Hepatocyte (in vitro differentiated cells): ENCODE measurements at regions not wholly inside any gene's neighbourhood (a gene's known extent, or its start where the extent isn't known, plus 50 kb on each side); places are given as distances from the start of the nearest gene placed in this dataset.

ENCODE experiments used
- DNase-seq: peaks from one replicate; pipeline ENCODE4 v3.0.0-alpha.2; 2016; ENCODE audit warnings: low spot score
- H2AFZ ChIP-seq: fragments of 200-600 bp; sonication (generic); 2 replicates; pipeline ENCODE4 v1.6.0; 2016; ENCODE audit warnings: antibody characterized with exemption, mild to moderate bottlenecking
- H3K27ac ChIP-seq: fragments of 200-600 bp; sonication (generic); 2 replicates; pipeline ENCODE4 v1.5.1; 2016; ENCODE audit warnings: mild to moderate bottlenecking
- H3K27me3 ChIP-seq: fragments of 200-600 bp; sonication (generic); 2 replicates; pipeline ENCODE4 v1.6.1; 2016
- H3K36me3 ChIP-seq: fragments of 200-600 bp; sonication (generic); replicated peaks from 2 replicates; pipeline ENCODE4 v1.5.1; 2016; ENCODE audit warnings: low read depth; ENCODE audit not compliant: insufficient read depth
- H3K4me1 ChIP-seq: fragments of 200-600 bp; sonication (generic); 2 replicates; pipeline ENCODE4 v1.5.1; 2016; ENCODE audit warnings: mild to moderate bottlenecking, moderate library complexity; ENCODE audit not compliant: insufficient read depth
- H3K4me2 ChIP-seq: fragments of 200-600 bp; sonication (generic); 2 replicates; pipeline ENCODE4 v1.6.0; 2016
- H3K4me3 ChIP-seq: fragments of 200-600 bp; sonication (generic); 2 replicates; pipeline ENCODE4 v1.5.1; 2016; ENCODE audit warnings: mild to moderate bottlenecking
- H3K79me2 ChIP-seq: fragments of 200-600 bp; sonication (generic); 2 replicates; pipeline ENCODE4 v1.6.0; 2017; ENCODE audit warnings: mild to moderate bottlenecking
- H3K9me2 ChIP-seq: fragments of 200-600 bp; sonication (generic); replicated peaks from 2 replicates; pipeline ENCODE4 v1.6.0; 2017; ENCODE audit warnings: mild to moderate bottlenecking; ENCODE audit not compliant: insufficient read depth
- H3K9me3 ChIP-seq: fragments of 200-600 bp; sonication (generic); 2 replicates; pipeline ENCODE4 v1.5.1; 2016; ENCODE audit warnings: low read depth, mild to moderate bottlenecking
- H4K20me1 ChIP-seq: fragments of 200-600 bp; sonication (generic); 2 replicates; pipeline ENCODE4 v1.6.0; 2016; ENCODE audit warnings: mild to moderate bottlenecking; ENCODE audit not compliant: insufficient read depth, poor library complexity, severe bottlenecking
- CTCF ChIP-seq: fragments of 200-600 bp; sonication (generic); IDR thresholded peaks from 2 replicates; pipeline ENCODE4 v1.5.1; 2016; ENCODE audit warnings: antibody characterized with exemption, mild to moderate bottlenecking; ENCODE audit not compliant: poor library complexity
- EZH2 ChIP-seq: fragments of 200-600 bp; sonication (generic); IDR thresholded peaks from 2 replicates; pipeline ENCODE4 v1.6.1; 2016; ENCODE audit warnings: antibody characterized with exemption, mild to moderate bottlenecking, borderline replicate concordance
- EZH2phosphoT487 ChIP-seq: fragments of 200-600 bp; sonication (generic); IDR thresholded peaks from one replicate; pipeline ENCODE4 v1.6.1; 2018; ENCODE audit warnings: antibody characterized with exemption, mild to moderate bottlenecking, low read depth, moderate library complexity; ENCODE audit not compliant: unreplicated experiment, severe bottlenecking
- WGBS: methylation state at CpG from one replicate; pipeline ENCODE4 v1.1.6; 2016; ENCODE audit warnings: low lambda C conversion rate; ENCODE audit errors: missing lambda C conversion rate; 5-methylcytosine and 5-hydroxymethylcytosine counted together

GRCh38 chr14:44791730-44792129 is 170.0 kb downstream of the KLHL28 start:
- H3K27ac ChIP-seq = no peak overlapping the region

GRCh38 chr14:44788612-44789011 is 173.1 kb downstream of the KLHL28 start:
- TF ChIP-seq CTCF (no peak), EZH2 (no peak), EZH2phosphoT487 (no peak)
- H3K79me2 ChIP-seq = no peaks in the 10 kb centered on the region

More at GRCh38 chr14:44791730-44792129, 170.0 kb downstream of the KLHL28 start:
- TF ChIP-seq CTCF (no peak), EZH2phosphoT487 (no peak), EZH2 (no peak)
- Histone ChIP-seq H3K4me2 (no peak overlapping the region), H3K36me3 (no peaks in the 10 kb centered on the region), H4K20me1 (no peaks in the 10 kb centered on the region), H3K27me3 (no peaks in the 10 kb centered on the region), H3K79me2 (no peaks in the 10 kb centered on the region), H2AFZ (no peak overlapping the region), H3K4me3 (no peak overlapping the region), H3K9me2 (no peaks in the 10 kb centered on the region), H3K4me1 (peaks cover 11% of the 10 kb centered on the region), H3K9me3 (no peaks in the 10 kb centered on the region)
- no peak for DNase-seq
- WGBS = 93% methylated on average over 3 of the region's 3 CpGs

GRCh38 chr14:44785096-44785495 is 176.7 kb downstream of the KLHL28 start:
- TF ChIP-seq EZH2phosphoT487 (no peak), CTCF (no peak), EZH2 (no peak)
- WGBS = 82% methylated on average over 3 of the region's 3 CpGs

More at GRCh38 chr14:44788612-44789011, 173.1 kb downstream of the KLHL28 start:
- H2AFZ ChIP-seq = no peak overlapping the region
- H3K4me2 ChIP-seq = no peak overlapping the region
- no peaks in the 10 kb centered on the region for H4K20me1 ChIP-seq
- H3K4me1 ChIP-seq = peaks cover 2% of the 10 kb centered on the region
- no peak for DNase-seq
- WGBS = 90% methylated on average over 1 of the region's 1 CpG
- H3K27ac ChIP-seq = no peak overlapping the region
- no peaks in the 10 kb centered on the region for H3K9me2 ChIP-seq
- H3K36me3 ChIP-seq = no peaks in the 10 kb centered on the region
- no peaks in the 10 kb centered on the region for H3K27me3 ChIP-seq
- H3K9me3 ChIP-seq = no peaks in the 10 kb centered on the region
- no peak overlapping the region for H3K4me3 ChIP-seq

GRCh38 chr14:44783901-44784300 is 177.8 kb downstream of the KLHL28 start:
- Histone ChIP-seq H4K20me1 (no peaks in the 10 kb centered on the region), H3K4me1 (no peaks in the 10 kb centered on the region), H3K27me3 (no peaks in the 10 kb centered on the region), H3K36me3 (no peaks in the 10 kb centered on the region), H3K9me2 (no peaks in the 10 kb centered on the region), H3K4me2 (no peak overlapping the region), H3K9me3 (no peaks in the 10 kb centered on the region), H3K79me2 (no peaks in the 10 kb centered on the region), H3K4me3 (no peak overlapping the region), H2AFZ (no peak overlapping the region), H3K27ac (no peak overlapping the region)
- TF ChIP-seq EZH2 (no peak), EZH2phosphoT487 (no peak), CTCF (no peak)
- no peak for DNase-seq

More at GRCh38 chr14:44785096-44785495, 176.7 kb downstream of the KLHL28 start:
- H3K27ac ChIP-seq = no peak overlapping the region
- no peaks in the 10 kb centered on the region for H3K4me1 ChIP-seq
- no peaks in the 10 kb centered on the region for H3K27me3 ChIP-seq
- no peaks in the 10 kb centered on the region for H3K79me2 ChIP-seq
- no peak overlapping the region for H3K4me2 ChIP-seq
- H2AFZ ChIP-seq = no peak overlapping the region
- no peaks in the 10 kb centered on the region for H3K9me2 ChIP-seq
- no peak overlapping the region for H3K4me3 ChIP-seq
- no peaks in the 10 kb centered on the region for H4K20me1 ChIP-seq
- no peaks in the 10 kb centered on the region for H3K9me3 ChIP-seq
- no peaks in the 10 kb centered on the region for H3K36me3 ChIP-seq
- no peak for DNase-seq
